ENCODE measurements at regions not wholly inside any gene's neighbourhood (a gene's known extent, or its start where the extent isn't known, plus 50 kb on each side); places are given as distances from the start of the nearest gene placed in this dataset.

DNA sequence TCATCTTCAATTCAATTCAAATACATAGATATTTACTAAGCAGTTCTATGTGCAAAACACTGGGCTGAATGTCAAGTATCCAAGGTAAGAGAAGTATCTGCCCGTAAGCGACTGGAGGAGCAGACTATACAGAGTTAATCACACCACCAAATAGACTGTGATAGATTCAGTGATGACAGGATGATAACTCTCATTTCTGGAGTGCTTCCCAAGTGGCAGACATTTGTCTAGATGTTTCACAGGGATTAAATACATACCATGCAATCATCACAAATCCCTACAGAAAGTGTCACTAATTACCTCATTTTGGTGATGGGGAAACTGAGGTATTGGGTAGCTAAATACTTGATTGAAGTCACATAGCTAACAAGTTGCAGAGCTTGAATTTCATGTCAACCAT lies 508.7 kb upstream of the TENM4 start:
- H3K4me3 ChIP-seq, result no peak overlapping the region
- no peak for DNase-seq (ENCODE audit: low read depth in 1 of 2, low spot score in 1 of 2)
- TF ChIP-seq, protein P1, sequence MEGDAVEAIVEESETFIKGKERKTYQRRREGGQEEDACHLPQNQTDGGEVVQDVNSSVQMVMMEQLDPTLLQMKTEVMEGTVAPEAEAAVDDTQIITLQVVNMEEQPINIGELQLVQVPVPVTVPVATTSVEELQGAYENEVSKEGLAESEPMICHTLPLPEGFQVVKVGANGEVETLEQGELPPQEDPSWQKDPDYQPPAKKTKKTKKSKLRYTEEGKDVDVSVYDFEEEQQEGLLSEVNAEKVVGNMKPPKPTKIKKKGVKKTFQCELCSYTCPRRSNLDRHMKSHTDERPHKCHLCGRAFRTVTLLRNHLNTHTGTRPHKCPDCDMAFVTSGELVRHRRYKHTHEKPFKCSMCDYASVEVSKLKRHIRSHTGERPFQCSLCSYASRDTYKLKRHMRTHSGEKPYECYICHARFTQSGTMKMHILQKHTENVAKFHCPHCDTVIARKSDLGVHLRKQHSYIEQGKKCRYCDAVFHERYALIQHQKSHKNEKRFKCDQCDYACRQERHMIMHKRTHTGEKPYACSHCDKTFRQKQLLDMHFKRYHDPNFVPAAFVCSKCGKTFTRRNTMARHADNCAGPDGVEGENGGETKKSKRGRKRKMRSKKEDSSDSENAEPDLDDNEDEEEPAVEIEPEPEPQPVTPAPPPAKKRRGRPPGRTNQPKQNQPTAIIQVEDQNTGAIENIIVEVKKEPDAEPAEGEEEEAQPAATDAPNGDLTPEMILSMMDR (IDR thresholded peaks at IDR 0.05; ENCODE audit: low read depth, low read length), result no peak
- no peaks in the 10 kb centered on the region for H3K36me3 ChIP-seq
- no peaks in the 10 kb centered on the region for H3K27me3 ChIP-seq
- H3K4me1 ChIP-seq (ENCODE audit: low read depth), result no peaks in the 10 kb centered on the region
- H3K9me3 ChIP-seq (ENCODE audit: low read depth), result no peaks in the 10 kb centered on the region
- no peak overlapping the region for H3K27ac ChIP-seq

DNA sequence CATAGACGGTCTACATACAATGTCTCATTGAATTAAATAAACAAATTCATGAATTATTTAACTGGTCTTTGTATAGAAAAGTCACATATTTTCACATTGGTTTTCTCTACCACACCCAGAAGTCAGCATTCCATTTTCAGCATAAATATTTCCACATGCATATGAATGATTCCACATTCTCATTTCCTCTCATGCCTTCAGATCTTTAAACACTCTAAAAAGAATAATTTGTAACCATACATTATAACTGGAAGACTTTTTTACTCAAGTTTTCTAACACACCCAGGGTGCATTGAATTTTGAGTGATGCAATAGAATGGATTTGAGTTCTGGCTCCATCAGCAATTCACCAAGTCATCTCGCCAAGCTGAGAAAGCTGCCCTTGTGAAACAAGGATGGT lies 501.8 kb upstream of the TENM4 start:
- no peaks in the 10 kb centered on the region for H3K4me1 ChIP-seq (ENCODE audit: low read depth)

DNA sequence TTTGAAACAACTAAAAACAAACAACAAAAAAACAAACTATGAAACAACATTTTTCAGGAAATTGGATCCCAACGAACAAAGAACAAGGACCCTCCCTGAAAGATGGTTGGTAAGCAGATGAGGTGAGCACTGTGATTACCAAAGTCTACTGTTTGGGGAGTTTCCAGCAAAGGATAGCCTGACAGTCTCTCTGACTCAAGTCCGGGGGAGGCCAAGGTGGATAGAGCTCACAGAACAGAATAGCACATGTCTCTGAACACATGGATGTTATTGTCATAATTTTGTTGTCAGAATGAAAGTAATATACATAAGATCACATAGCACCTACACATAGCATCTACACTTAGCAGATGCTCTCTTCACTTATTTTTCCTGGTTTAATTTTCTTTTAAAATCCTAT lies 501.3 kb upstream of the TENM4 start:
- no peaks in the 10 kb centered on the region for H3K4me1 ChIP-seq (ENCODE audit: low read depth)
- no peak overlapping the region for H3K27ac ChIP-seq
- no peaks in the 10 kb centered on the region for H3K9me3 ChIP-seq (ENCODE audit: low read depth)
- no peak overlapping the region for H3K4me3 ChIP-seq
- no peaks in the 10 kb centered on the region for H3K36me3 ChIP-seq
- H3K27me3 ChIP-seq, result no peaks in the 10 kb centered on the region
- TF ChIP-seq, protein P1 (IDR thresholded peaks at IDR 0.05; ENCODE audit: low read depth, low read length), result no peak
- no peak for DNase-seq (ENCODE audit: low read depth in 1 of 2, low spot score in 1 of 2)

More for the DNA sequence above, 501.8 kb upstream of the TENM4 start:
- no peaks in the 10 kb centered on the region for H3K27me3 ChIP-seq
- TF ChIP-seq, protein P1 (IDR thresholded peaks at IDR 0.05; ENCODE audit: low read depth, low read length), result no peak
- no peak overlapping the region for H3K4me3 ChIP-seq
- H3K27ac ChIP-seq, result no peak overlapping the region
- no peaks in the 10 kb centered on the region for H3K36me3 ChIP-seq
- no peaks in the 10 kb centered on the region for H3K9me3 ChIP-seq (ENCODE audit: low read depth)
- no peak for DNase-seq (ENCODE audit: low read depth in 1 of 2, low spot score in 1 of 2)

DNA sequence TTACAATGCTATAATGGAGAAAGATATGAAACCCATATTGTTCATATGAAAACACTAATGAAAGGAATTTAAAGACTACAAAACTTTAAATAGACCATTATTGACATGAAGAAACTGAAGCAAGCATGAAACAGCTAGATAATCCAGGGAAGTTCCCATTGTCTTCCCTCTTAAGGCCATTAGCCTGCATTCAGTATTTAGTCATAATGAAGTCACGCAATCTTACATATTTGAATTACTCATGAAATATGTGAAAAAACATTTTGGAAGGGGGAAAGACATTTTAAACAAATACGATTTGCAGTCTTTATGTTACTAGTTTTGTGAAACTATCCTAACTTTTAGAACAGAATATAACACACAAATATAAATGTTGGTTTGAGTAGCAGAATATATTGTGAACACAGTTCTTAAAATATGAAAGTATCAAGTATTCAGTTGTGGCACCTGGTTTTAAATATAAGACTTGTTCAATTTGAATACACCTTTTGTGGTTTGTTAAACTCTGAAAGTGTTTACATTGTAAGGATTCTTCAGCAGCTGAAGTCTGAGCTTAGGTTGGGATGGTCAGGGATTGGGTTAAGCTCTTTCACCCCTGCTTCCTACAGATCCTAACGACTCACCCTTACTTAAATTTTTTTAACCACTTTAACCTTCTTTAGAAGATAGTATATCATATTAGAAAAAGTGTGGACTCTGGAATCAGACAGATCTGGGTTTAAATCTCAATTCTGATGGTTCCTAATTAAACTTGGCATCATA lies 500.3 kb upstream of the TENM4 start:
- no peak for DNase-seq (ENCODE audit: low read depth in 1 of 2, low spot score in 1 of 2)
- no peaks in the 10 kb centered on the region for H3K36me3 ChIP-seq
- TF ChIP-seq, protein P1 (IDR thresholded peaks at IDR 0.05; ENCODE audit: low read depth, low read length), result no peak
- H3K27me3 ChIP-seq, result no peaks in the 10 kb centered on the region
- no peaks in the 10 kb centered on the region for H3K4me1 ChIP-seq (ENCODE audit: low read depth)
- H3K4me3 ChIP-seq, result no peak overlapping the region
- H3K27ac ChIP-seq, result no peak overlapping the region
- no peaks in the 10 kb centered on the region for H3K9me3 ChIP-seq (ENCODE audit: low read depth)

DNA sequence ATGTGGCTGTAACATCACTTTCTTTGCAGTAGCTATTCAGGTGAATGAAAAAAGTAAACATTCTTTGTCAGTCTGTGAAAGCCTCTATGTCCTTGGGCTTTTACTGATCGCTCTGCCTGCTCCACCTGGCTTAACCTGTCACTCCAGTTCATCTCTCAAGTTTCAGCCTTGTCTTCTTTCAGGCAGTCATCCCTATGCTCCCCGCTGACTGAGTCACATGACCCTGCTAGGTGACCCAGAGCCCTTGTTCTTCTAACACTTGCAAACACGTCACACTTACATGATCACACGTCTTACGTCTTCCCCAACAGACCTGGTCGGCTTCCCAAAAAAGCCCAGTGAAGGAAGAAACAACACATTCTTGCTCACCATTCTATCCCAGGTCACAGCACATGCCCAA lies 499.3 kb upstream of the TENM4 start:
- H3K27me3 ChIP-seq, result no peaks in the 10 kb centered on the region
- no peaks in the 10 kb centered on the region for H3K4me1 ChIP-seq (ENCODE audit: low read depth)
- H3K27ac ChIP-seq, result no peak overlapping the region
- H3K9me3 ChIP-seq (ENCODE audit: low read depth), result no peaks in the 10 kb centered on the region
- TF ChIP-seq, protein P1 (IDR thresholded peaks at IDR 0.05; ENCODE audit: low read depth, low read length), result no peak
- no peak for DNase-seq (ENCODE audit: low read depth in 1 of 2, low spot score in 1 of 2)
- H3K36me3 ChIP-seq, result no peaks in the 10 kb centered on the region
- no peak overlapping the region for H3K4me3 ChIP-seq
